Activated naive CD4-positive, alpha-beta T cell (primary cell): ENCODE measurements at regions not wholly inside any gene's neighbourhood (a gene's known extent, or its start where the extent isn't known, plus 50 kb on each side); places are given as distances from the start of the nearest gene placed in this dataset.

ENCODE experiments used
- DNase-seq, 4 experiments: peaks; one replicate each; lab custom pipeline; 2025; lab: John Stamatoyannopoulos, UW

- DNase-seq = no peak
Observed at GRCh38 chr15:94910166-94910565, 678.8 kb downstream of the MCTP2 start.

GRCh38 chr15:94912760-94913159, 681.4 kb downstream of the MCTP2 start:
- no peak for DNase-seq

- no peak for DNase-seq
Observed at GRCh38 chr15:94917068-94917467, 685.7 kb downstream of the MCTP2 start.

- no peak for DNase-seq
Observed at GRCh38 chr15:94921936-94922335, 690.6 kb downstream of the MCTP2 start.

GRCh38 chr15:94924057-94924456, 692.7 kb downstream of the MCTP2 start:
- DNase-seq = no peak

GRCh38 chr15:94924971-94925598, 693.7 kb downstream of the MCTP2 start:
- DNase-seq = no peak

- no peak for DNase-seq
Observed at GRCh38 chr15:94925680-94926079, 694.3 kb downstream of the MCTP2 start.

GRCh38 chr15:94927003-94927402, 695.6 kb downstream of the MCTP2 start:
- no peak for DNase-seq

GRCh38 chr15:94929282-94929681, 697.9 kb downstream of the MCTP2 start:
- DNase-seq = no peak

GRCh38 chr15:94930441-94930840, 699.1 kb downstream of the MCTP2 start:
- no peak for DNase-seq

GRCh38 chr15:94930960-94931359, 699.6 kb downstream of the MCTP2 start:
- no peak for DNase-seq

GRCh38 chr15:94934440-94934839, 703.1 kb downstream of the MCTP2 start:
- no peak for DNase-seq

- no peak for DNase-seq
Observed at GRCh38 chr15:94937242-94937641, 705.9 kb downstream of the MCTP2 start.

GRCh38 chr15:94943888-94944287, 712.5 kb downstream of the MCTP2 start:
- no peak for DNase-seq

- DNase-seq = no peak
Observed at GRCh38 chr15:94951538-94951937, 720.2 kb downstream of the MCTP2 start.

GRCh38 chr15:94963953-94964352, 732.6 kb downstream of the MCTP2 start:
- no peak for DNase-seq

- no peak for DNase-seq
Observed at GRCh38 chr15:94965593-94965992, 734.2 kb downstream of the MCTP2 start.

GRCh38 chr15:94968133-94968532, 736.8 kb downstream of the MCTP2 start:
- no peak for DNase-seq

- no peak for DNase-seq
Observed at GRCh38 chr15:94970096-94970495, 738.7 kb downstream of the MCTP2 start.

GRCh38 chr15:94970802-94971201, 739.4 kb downstream of the MCTP2 start:
- DNase-seq = no peak

GRCh38 chr15:94972314-94972713, 741.0 kb downstream of the MCTP2 start:
- DNase-seq = no peak

- DNase-seq = no peak
Observed at GRCh38 chr15:94987085-94987484, 755.7 kb downstream of the MCTP2 start.

GRCh38 chr15:94991718-94992117, 760.4 kb downstream of the MCTP2 start:
- no peak for DNase-seq

- DNase-seq = no peak
Observed at GRCh38 chr15:95009635-95010034, 778.3 kb downstream of the MCTP2 start.

- no peak for DNase-seq
Observed at GRCh38 chr15:95013381-95013780, 782.0 kb downstream of the MCTP2 start.
